GM12878 (cell line): ENCODE measurements at regions not wholly inside any gene's neighbourhood (a gene's known extent, or its start where the extent isn't known, plus 50 kb on each side); places are given as distances from the start of the nearest gene placed in this dataset.

Experiments
- ATAC-seq: fragments of 200-7000 bp; cut with Tn5 transposase; 3 replicates; pipeline ENCODE4 v1.9.1; 2020; ENCODE audit warnings: mild to moderate bottlenecking, moderate library complexity
- BruUV-seq: library from RNA; stranded (reverse); fragments of 400-500 nt; replicated peaks from 2 replicates; lab custom pipeline; 2021; lab: Mats Ljungman, UMichigan
- CTCF ChIA-PET: fragments of 300-600 bp; sonication (Branson Sonifier 250); formaldehyde crosslinking; extraction: SDS; loops from one replicate; lab custom pipeline; 2021; ENCODE audit warnings: inconsistent platforms; lab: Yijun Ruan, JAX
- POLR2A ChIA-PET: fragments of 350-600 bp; formaldehyde crosslinking; extraction: SDS; loops from one replicate; lab custom pipeline; 2021; ENCODE audit warnings: inconsistent platforms; lab: Charles Lee
- RAD21 ChIA-PET: fragments of 300-600 bp; sonication (Branson Sonifier 250); formaldehyde crosslinking; loops from one replicate; lab custom pipeline; 2023; ENCODE audit warnings: antibody characterized with exemption; ENCODE audit not compliant: unreplicated experiment; lab: Charles Lee
- SMC1A ChIA-PET: fragments of 300-600 bp; sonication (Branson Sonifier 250); formaldehyde crosslinking; loops from one replicate; lab custom pipeline; 2023; ENCODE audit not compliant: unreplicated experiment, uncharacterized antibody; lab: Charles Lee
- DNase-seq: peaks from one replicate; pipeline ENCODE4 v3.0.0-alpha.2; 2011; ENCODE audit warnings: low read depth, low spot score
- FAIRE-seq: peaks from 3 replicates; lab custom pipeline; 2011; peaks lifted over from hg19 to GRCh38; lab: Jason Lieb, UNC
- H2AFZ ChIP-seq: 2 replicates; pipeline ENCODE4 v1.6.0; 2011; ENCODE audit warnings: low read depth, low read length, control low read depth; ENCODE audit not compliant: control insufficient read depth
- H3K27ac ChIP-seq: 2 replicates; pipeline ENCODE4 v1.5.1; 2011; ENCODE audit warnings: control low read depth; ENCODE audit not compliant: control insufficient read depth, insufficient read depth
- H3K27me3 ChIP-seq, 2 experiments: replicated peaks in 1 of 2; 2 replicates each; pipeline versions ENCODE4 v1.6.0 to v1.6.1; 2011; ENCODE audit warnings: low read length in 1 of 2; ENCODE audit not compliant: control insufficient read depth in 2 of 2, insufficient read depth in 2 of 2
- H3K36me3 ChIP-seq, 2 experiments: 2 replicates each; pipeline ENCODE4 v1.5.1; 2011; ENCODE audit warnings: low read length in 1 of 2; ENCODE audit not compliant: control insufficient read depth in 2 of 2, insufficient read depth in 2 of 2
- H3K4me1 ChIP-seq: 2 replicates; pipeline ENCODE4 v1.6.1; 2011; ENCODE audit warnings: mild to moderate bottlenecking, low read length, moderate library complexity, mixed read lengths; ENCODE audit not compliant: control insufficient read depth, insufficient read depth
- H3K4me2 ChIP-seq: 2 replicates; pipeline ENCODE4 v1.6.0; 2011; ENCODE audit warnings: control low read depth; ENCODE audit not compliant: control insufficient read depth, insufficient read depth
- H3K4me3 ChIP-seq: fragments of 200-600 bp; sonication (generic); 2 replicates; pipeline ENCODE4 v1.5.1; 2016
- H3K79me2 ChIP-seq: 2 replicates; pipeline ENCODE4 v1.6.0; 2011; ENCODE audit warnings: low read length; ENCODE audit not compliant: control insufficient read depth, insufficient read depth
- H3K9ac ChIP-seq: 2 replicates; pipeline ENCODE4 v1.8.0; 2011; ENCODE audit warnings: low read length, control low read depth, mixed read lengths; ENCODE audit not compliant: control insufficient read depth, insufficient read depth
- H3K9me3 ChIP-seq: replicated peaks from 3 replicates; pipeline ENCODE4 v1.5.1; 2011; ENCODE audit warnings: mild to moderate bottlenecking, low read length; ENCODE audit not compliant: control insufficient read depth, insufficient read depth
- H4K20me1 ChIP-seq: 2 replicates; pipeline ENCODE4 v1.6.0; 2011; ENCODE audit not compliant: control insufficient read depth, insufficient read depth
- ATF7 ChIP-seq: fragments of 450-650 bp; IDR thresholded peaks from 2 replicates; pipeline ENCODE4 v1.6.1; 2016; ENCODE audit warnings: low read depth, mild to moderate bottlenecking
- BACH1 ChIP-seq: fragments of 450-650 bp; IDR thresholded peaks from 2 replicates; pipeline ENCODE4 v1.6.1; 2017; ENCODE audit warnings: mild to moderate bottlenecking, borderline replicate concordance
- HCFC1 ChIP-seq: fragments of 150-350 bp; IDR thresholded peaks from 2 replicates; pipeline ENCODE4 v1.6.1; 2014; ENCODE audit warnings: low read length
- JUND ChIP-seq: IDR thresholded peaks from 2 replicates; pipeline ENCODE4 v1.6.1; 2012; ENCODE audit warnings: low read depth, mild to moderate bottlenecking, low read length, improper control_type of control experiment, moderate library complexity
- MXI1 ChIP-seq: fragments of 150-350 bp; IDR thresholded peaks from 2 replicates; pipeline ENCODE4 v1.6.1; 2011; ENCODE audit warnings: low read depth, mild to moderate bottlenecking, inconsistent platforms, low read length, improper control_type of control experiment
- NBN ChIP-seq: fragments of 450-650 bp; IDR thresholded peaks from 2 replicates; pipeline ENCODE4 v1.6.1; 2016
- NR2C2 ChIP-seq: IDR thresholded peaks from 2 replicates; pipeline ENCODE4 v1.6.1; 2011; ENCODE audit warnings: borderline replicate concordance, low read depth; ENCODE audit not compliant: control insufficient read depth, insufficient read length
- POLR2AphosphoS5 ChIP-seq: IDR thresholded peaks from 2 replicates; pipeline ENCODE4 v1.6.1; 2011; ENCODE audit warnings: mild to moderate bottlenecking, low read length, inconsistent platforms
- RCOR1 ChIP-seq: conservative IDR thresholded peaks from 2 replicates; pipeline ENCODE4 v1.6.1; 2012; ENCODE audit warnings: low read depth, low read length, improper control_type of control experiment
- SMAD1 ChIP-seq: fragments of 450-650 bp; IDR thresholded peaks from 2 replicates; pipeline ENCODE4 v1.6.1; 2018; ENCODE audit warnings: mild to moderate bottlenecking, low read depth; ENCODE audit not compliant: partially characterized antibody
- ZNF592 ChIP-seq: fragments of 450-650 bp; IDR thresholded peaks from 2 replicates; pipeline ENCODE4 v1.6.1; 2017; ENCODE audit warnings: mild to moderate bottlenecking, moderate library complexity
- ZSCAN29 ChIP-seq: fragments of 450-650 bp; IDR thresholded peaks from 2 replicates; pipeline ENCODE4 v1.6.1; 2017; ENCODE audit warnings: mild to moderate bottlenecking, moderate library complexity
- WGBS: methylation state at CpG from one replicate; pipeline ENCODE4 v1.1.6; 2016; ENCODE audit warnings: low lambda C conversion rate; ENCODE audit not compliant: insufficient replicate concordance, insufficient coverage; ENCODE audit errors: missing lambda C conversion rate; 5-methylcytosine and 5-hydroxymethylcytosine counted together
- in situ Hi-C: fragments of 300-500 bp; cut with MboI; formaldehyde crosslinking; loops from 9 replicates; pipeline ENCODE4 v1.14.3; 2018; ENCODE audit warnings: mixed read lengths
- intact Hi-C: fragments of 100-400 bp; cut with micrococcal nuclease; formaldehyde crosslinking; loops from one replicate; pipeline ENCODE4 v1.14.2; 2022; ENCODE audit not compliant: unreplicated experiment
- TF ChIP-seq, protein P1 (sequence below): fragments of 450-650 bp; IDR thresholded peaks from 2 replicates; pipeline ENCODE4 v1.6.1; 2017; ENCODE audit warnings: mild to moderate bottlenecking, moderate library complexity
- TF ChIP-seq, protein P2 (sequence below): IDR thresholded peaks from 2 replicates; pipeline ENCODE4 v1.6.1; 2011; ENCODE audit warnings: low read depth, mild to moderate bottlenecking, low read length, moderate library complexity, borderline replicate concordance; ENCODE audit errors: extremely low read depth

GRCh38 chr12:59850268-59850667 is 254.4 kb downstream of the SLC16A7 start:
- no peak overlapping the region for H3K4me3 ChIP-seq
- no peaks in the 10 kb centered on the region for H4K20me1 ChIP-seq
- H3K36me3 ChIP-seq: no peaks in the 10 kb centered on the region
- H2AFZ ChIP-seq: no peak overlapping the region
- no peak for ATAC-seq
- BruUV-seq: no TSS peak
- no peak overlapping the region for H3K4me2 ChIP-seq
- intact Hi-C loops (no loop called here), in situ Hi-C loops (no loop called here)
- no peak overlapping the region for H3K27ac ChIP-seq
- RAD21 ChIA-PET: no interaction called here
- H3K9ac ChIP-seq: no peak overlapping the region
- no peaks in the 10 kb centered on the region for H3K27me3 ChIP-seq
- SMC1A ChIA-PET: no interaction called here
- 19% methylated on average over 2 of the region's 2 CpGs for WGBS
- POLR2A ChIA-PET: no interaction called here
- no peaks in the 10 kb centered on the region for H3K4me1 ChIP-seq
- H3K79me2 ChIP-seq: no peaks in the 10 kb centered on the region
- FAIRE-seq: no peak
- DNase-seq: no peak
- no peaks in the 10 kb centered on the region for H3K9me3 ChIP-seq
- CTCF ChIA-PET: no interaction called here
- TF ChIP-seq BACH1 (no peak), ATF7 (no peak), NBN (no peak), JUND (no peak), MXI1 (no peak), POLR2AphosphoS5 (no peak), ZSCAN29 (no peak), NR2C2 (no peak), RCOR1 (no peak), HCFC1 (no peak), SMAD1 (no peak), ZNF592 (no peak)
- TF ChIP-seq, protein P1, sequence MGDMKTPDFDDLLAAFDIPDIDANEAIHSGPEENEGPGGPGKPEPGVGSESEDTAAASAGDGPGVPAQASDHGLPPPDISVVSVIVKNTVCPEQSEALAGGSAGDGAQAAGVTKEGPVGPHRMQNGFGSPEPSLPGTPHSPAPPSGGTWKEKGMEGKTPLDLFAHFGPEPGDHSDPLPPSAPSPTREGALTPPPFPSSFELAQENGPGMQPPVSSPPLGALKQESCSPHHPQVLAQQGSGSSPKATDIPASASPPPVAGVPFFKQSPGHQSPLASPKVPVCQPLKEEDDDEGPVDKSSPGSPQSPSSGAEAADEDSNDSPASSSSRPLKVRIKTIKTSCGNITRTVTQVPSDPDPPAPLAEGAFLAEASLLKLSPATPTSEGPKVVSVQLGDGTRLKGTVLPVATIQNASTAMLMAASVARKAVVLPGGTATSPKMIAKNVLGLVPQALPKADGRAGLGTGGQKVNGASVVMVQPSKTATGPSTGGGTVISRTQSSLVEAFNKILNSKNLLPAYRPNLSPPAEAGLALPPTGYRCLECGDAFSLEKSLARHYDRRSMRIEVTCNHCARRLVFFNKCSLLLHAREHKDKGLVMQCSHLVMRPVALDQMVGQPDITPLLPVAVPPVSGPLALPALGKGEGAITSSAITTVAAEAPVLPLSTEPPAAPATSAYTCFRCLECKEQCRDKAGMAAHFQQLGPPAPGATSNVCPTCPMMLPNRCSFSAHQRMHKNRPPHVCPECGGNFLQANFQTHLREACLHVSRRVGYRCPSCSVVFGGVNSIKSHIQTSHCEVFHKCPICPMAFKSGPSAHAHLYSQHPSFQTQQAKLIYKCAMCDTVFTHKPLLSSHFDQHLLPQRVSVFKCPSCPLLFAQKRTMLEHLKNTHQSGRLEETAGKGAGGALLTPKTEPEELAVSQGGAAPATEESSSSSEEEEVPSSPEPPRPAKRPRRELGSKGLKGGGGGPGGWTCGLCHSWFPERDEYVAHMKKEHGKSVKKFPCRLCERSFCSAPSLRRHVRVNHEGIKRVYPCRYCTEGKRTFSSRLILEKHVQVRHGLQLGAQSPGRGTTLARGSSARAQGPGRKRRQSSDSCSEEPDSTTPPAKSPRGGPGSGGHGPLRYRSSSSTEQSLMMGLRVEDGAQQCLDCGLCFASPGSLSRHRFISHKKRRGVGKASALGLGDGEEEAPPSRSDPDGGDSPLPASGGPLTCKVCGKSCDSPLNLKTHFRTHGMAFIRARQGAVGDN: no peak
- TF ChIP-seq, protein P2, sequence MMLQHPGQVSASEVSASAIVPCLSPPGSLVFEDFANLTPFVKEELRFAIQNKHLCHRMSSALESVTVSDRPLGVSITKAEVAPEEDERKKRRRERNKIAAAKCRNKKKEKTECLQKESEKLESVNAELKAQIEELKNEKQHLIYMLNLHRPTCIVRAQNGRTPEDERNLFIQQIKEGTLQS: no peak
